ENCODE measurements at regions not wholly inside any gene's neighbourhood (a gene's known extent, or its start where the extent isn't known, plus 50 kb on each side); places are given as distances from the start of the nearest gene placed in this dataset.

GRCh38 chr4:149266301-149266700 lies 549.3 kb downstream of the IQCM start:
- TF ChIP-seq CHD2 (IDR thresholded peaks at IDR 0.05; ENCODE audit: low read length, partially characterized antibody) (no peak), CTCF (IDR thresholded peaks at IDR 0.05) (no peak), EP300 (IDR thresholded peaks at IDR 0.05) (no peak), CEBPB (IDR thresholded peaks at IDR 0.05) (no peak), FOSL2 (IDR thresholded peaks at IDR 0.05) (no peak), FOSL2 (CRISPR knock-in tag; IDR thresholded peaks at IDR 0.05) (no peak), POLR2A (IDR thresholded peaks at IDR 0.05; ENCODE audit: low read length) (no peak), USF2 (IDR thresholded peaks at IDR 0.05) (no peak), RARB (CRISPR knock-in tag; IDR thresholded peaks at IDR 0.05) (no peak), SMC3 (IDR thresholded peaks at IDR 0.05) (no peak), REST (IDR thresholded peaks at IDR 0.05) (no peak), CHD4 (IDR thresholded peaks at IDR 0.05; ENCODE audit: borderline replicate concordance) (no peak), KDM5A (IDR thresholded peaks at IDR 0.05) (no peak)
